HG03103 (cell line): ENCODE measurements at regions not wholly inside any gene's neighbourhood (a gene's known extent, or its start where the extent isn't known, plus 50 kb on each side); places are given as distances from the start of the nearest gene placed in this dataset.

Experiments used
- ATAC-seq: cut with Tn5 transposase; IDR thresholded peaks from one replicate; pipeline ENCODE4 v1.9.1; 2021; ENCODE audit warnings: low read depth; ENCODE audit not compliant: unreplicated experiment

DNA sequence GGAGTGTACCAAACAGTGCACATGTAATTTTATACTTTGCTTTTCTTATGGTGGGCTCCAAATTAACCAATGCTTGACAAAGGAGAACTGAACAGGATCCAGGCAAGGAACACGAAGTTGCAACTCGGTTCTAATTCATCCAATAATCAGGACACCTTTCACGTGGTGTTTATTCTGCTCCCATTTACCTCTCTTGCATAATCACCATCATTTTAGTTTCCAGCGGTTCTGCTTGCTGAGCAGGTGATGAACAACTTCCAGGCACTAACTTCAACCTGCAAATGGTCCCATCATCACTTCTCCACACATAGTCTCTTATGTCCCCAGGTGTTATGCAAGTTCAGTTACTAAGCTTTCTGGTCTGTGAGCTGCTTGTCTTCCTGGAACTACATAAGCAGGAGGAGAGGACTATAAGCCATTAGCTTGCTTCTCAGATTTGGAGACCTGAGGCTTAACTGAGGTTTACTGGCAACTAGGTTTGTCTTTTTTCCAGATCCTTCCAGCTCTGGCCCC, 326.8 kb upstream of the SLC30A5 start:
- ATAC-seq: no peak

DNA sequence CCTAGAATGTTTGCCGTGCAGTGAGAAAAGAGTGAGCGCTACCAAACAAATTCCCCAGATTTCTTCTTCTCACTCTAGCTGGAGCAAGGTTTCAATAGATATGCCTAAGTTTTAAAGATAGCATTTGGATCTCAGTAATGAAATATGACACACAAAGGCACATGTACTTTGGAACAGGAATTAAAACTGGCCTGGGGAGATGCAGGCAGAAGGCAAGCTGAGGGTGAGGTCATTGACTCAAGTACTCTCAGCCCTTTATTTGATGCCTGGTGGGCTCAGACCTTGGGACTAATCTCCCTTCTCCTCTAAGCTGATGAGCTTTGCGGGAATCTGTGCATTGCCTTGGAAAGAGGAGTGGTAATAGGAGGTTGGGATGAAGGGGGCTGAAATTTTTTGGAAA, 323.3 kb upstream of the SLC30A5 start:
- no peak for ATAC-seq

DNA sequence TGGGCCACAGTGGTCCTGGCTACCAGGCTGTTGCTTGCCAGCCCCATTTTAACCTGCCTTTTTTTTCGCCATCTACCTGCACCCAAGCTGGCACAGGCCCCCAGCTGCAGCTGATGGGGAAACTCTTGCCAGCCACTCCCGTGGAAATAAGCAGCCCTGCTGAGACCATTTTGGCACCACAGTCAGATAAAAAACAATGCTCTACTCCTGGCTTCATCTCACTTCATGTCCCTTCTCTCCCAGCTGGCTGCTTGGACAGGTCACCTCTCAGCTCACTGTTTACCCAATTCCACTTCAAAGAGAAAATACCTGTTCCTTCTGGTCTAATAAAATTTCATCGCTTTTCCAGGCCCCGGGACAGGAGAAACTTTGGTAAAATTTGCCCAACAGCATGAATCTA, 322.6 kb upstream of the SLC30A5 start:
- ATAC-seq: no peak

- no peak for ATAC-seq
Observed at GRCh38 chr5:68771732-68772131, 322.1 kb upstream of the SLC30A5 start.

DNA sequence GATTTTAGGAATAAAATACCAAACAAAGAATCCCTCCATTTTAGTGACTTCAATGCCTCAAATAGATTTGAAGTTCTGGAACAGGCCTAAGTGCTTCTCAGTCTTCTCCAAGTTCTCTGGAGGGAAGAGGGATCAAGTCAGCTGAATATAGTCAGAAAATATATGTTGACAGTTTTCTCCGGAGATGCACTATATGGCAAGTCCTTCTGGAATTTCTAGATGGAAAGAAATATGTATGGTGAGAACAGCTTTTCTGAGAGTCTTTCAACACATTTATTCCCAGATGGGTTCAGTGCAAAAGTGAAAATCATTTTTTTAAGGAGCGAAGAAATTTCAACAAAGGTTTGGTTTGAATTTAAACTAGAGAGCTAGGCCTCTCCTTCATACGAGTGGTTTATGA, 317.4 kb upstream of the SLC30A5 start:
- ATAC-seq: no peak

- ATAC-seq: no peak
Observed at GRCh38 chr5:68777135-68777534, 316.7 kb upstream of the SLC30A5 start.

- ATAC-seq: no peak
Observed at GRCh38 chr5:68778484-68778883, 315.3 kb upstream of the SLC30A5 start.

- ATAC-seq: no peak
Observed at GRCh38 chr5:68780299-68780955, 313.4 kb upstream of the SLC30A5 start.

DNA sequence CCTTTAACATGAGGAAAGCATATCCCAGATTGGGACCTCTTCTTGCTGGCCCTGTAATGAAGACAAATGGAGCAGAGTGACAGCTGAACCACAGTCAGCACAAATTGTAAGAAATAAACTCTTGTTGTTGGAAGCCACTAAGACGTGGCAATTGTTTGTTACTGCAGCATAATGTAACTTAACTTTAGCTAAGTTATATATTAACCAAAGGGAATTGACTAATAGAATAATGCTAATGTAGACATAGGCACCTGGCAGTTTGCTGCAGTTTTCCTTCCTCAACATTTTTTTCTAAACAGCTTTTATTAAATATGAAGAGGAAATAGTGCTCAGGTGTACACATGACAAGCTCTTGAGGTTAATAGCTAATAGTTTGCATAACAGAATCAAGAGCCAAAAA, 300.7 kb upstream of the SLC30A5 start:
- no peak for ATAC-seq

DNA sequence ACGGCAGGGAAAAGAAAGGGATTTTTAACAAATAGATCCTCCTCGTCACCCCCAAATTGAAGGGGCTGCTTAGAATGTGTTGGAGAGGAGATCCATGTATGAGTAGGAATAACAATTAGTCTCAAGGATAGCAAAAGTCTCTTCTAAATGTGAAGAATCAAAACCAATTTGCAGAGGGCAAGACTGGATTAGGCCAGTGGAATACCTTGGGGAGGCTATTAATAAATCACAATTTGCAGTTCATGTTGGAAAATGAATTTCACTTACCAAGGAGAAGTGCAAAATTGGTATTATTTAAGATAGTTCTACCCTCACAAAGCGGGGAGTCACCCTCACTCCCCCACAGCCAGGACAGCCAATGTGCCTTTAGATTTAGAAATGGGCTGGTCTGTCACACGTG, 299.8 kb upstream of the SLC30A5 start:
- no peak for ATAC-seq

GRCh38 chr5:68795190-68795589, 298.6 kb upstream of the SLC30A5 start:
- ATAC-seq: no peak

DNA sequence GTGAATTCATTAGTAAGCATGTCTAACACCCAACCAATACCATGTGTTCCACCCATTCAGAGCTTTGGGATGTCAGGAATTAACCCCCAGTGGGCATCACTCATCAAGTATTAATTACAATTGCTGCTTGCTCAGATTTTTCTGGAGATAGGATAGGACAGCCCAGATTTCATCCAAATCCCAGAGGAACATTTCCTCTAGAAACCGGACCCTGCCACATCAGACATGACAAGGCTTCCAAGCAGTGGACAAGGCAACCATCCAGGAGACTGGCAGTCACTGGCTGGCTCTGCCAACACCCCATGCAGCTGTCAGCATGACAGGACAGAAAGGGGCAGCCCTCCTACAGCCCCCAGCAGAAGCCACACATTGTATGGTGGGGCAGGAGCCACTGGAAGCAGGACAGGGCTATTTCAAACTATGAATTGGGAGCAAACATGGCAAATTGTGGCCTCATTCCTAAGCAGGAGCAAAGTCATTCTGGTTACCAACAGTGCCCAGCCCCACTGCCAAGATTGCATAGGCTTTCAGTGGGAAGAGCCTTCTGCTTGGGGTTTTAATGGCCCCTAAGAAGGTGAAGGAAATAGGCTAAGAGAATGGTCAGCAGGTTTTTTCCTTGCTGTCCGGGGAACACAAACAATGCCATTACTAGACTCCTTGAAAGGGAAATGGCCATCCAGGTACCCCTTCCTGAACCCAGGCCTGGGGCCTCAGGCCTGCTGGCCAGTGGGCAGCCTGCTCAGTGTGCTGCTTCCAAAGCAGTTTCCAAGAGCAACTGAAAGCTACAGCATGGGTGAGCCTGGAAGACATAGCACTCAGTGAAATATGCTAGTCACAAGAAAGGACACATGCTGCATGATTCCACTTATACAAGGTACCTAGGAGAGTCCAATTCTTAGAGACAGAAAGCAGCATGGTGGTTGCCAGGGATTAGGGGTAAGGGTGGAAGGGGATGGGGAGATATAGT, 294.7 kb upstream of the SLC30A5 start:
- no peak for ATAC-seq

GRCh38 chr5:68802430-68802829, 291.4 kb upstream of the SLC30A5 start:
- ATAC-seq: no peak

- no peak for ATAC-seq
Observed at GRCh38 chr5:68803881-68804319, 289.9 kb upstream of the SLC30A5 start.

GRCh38 chr5:68804343-68804742, 289.5 kb upstream of the SLC30A5 start:
- ATAC-seq: no peak

DNA sequence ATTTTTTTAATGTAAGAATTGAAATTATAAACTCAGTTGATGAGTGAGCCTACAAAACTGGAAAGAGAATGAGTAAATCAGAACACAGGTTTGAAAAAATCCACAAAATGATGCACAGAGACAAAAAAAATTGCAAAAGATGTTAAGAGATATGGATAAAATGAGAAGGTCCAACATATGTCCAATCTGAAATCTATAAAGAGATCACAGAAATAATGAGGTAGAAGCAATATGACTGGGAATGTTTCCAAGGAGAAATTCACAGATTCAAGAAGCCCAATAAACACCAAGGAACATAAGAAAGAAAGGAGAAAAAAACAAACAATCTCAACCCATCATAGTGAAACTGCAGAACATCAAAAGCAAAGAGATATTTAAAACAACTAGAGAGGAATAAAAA, 288.4 kb upstream of the SLC30A5 start:
- ATAC-seq: no peak

GRCh38 chr5:68817632-68818031, 276.2 kb upstream of the SLC30A5 start:
- ATAC-seq: no peak

GRCh38 chr5:68818057-68818695, 275.6 kb upstream of the SLC30A5 start:
- no peak for ATAC-seq

- no peak for ATAC-seq
Observed at GRCh38 chr5:68818870-68819269, 274.9 kb upstream of the SLC30A5 start.

DNA sequence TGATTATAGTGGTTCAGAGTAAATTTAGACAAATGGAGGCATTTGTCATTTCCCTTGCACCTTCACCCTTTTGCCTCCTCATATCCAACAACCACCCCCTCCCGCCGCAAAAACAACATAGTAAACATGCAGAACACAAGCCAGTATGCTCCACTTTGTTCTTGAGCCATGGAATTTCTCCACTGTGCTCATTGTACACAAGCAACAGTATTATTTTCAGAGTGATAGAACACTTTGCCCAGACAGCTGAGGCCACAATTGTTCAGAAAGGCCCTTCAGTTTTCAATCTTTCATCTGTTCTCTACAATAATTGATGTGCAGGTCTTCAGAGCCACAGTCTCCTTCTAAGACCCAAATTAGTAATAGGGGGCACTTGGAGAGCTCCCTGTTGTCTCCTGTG, 272.8 kb upstream of the SLC30A5 start:
- ATAC-seq: no peak

GRCh38 chr5:68822796-68823195, 271.0 kb upstream of the SLC30A5 start:
- no peak for ATAC-seq
